Muscle layer of colon (tissue), 2 donors: ENCODE measurements at regions not wholly inside any gene's neighbourhood (a gene's known extent, or its start where the extent isn't known, plus 50 kb on each side); places are given as distances from the start of the nearest gene placed in this dataset.

ENCODE experiments used
- H3K27ac ChIP-seq: one replicate; pipeline ENCODE4 v1.7.0; 2013; ENCODE audit warnings: low read depth, mild to moderate bottlenecking, low read length, moderate library complexity
- H3K27me3 ChIP-seq, 2 donors: one replicate each; pipeline ENCODE4 v1.7.0; 2013; ENCODE audit warnings: low read length in 2 of 2, mild to moderate bottlenecking in 2 of 2; ENCODE audit not compliant: insufficient read depth in 2 of 2, control insufficient read depth in 1 of 2
- H3K36me3 ChIP-seq: one replicate; pipeline ENCODE4 v1.7.0; 2013; ENCODE audit warnings: mild to moderate bottlenecking, low read length; ENCODE audit not compliant: insufficient read depth
- H3K4me1 ChIP-seq: one replicate; pipeline ENCODE4 v1.7.0; 2013; ENCODE audit warnings: mild to moderate bottlenecking, low read length; ENCODE audit not compliant: insufficient read depth
- H3K4me3 ChIP-seq, 2 donors: one replicate each; pipeline ENCODE4 v1.7.0; 2013; ENCODE audit warnings: low read length in 2 of 2, low read depth in 1 of 2, mild to moderate bottlenecking in 1 of 2, moderate library complexity in 1 of 2
- H3K9ac ChIP-seq: one replicate; pipeline ENCODE4 v1.7.0; 2013; ENCODE audit warnings: low read length
- H3K9me3 ChIP-seq: one replicate; pipeline ENCODE4 v1.7.0; 2013; ENCODE audit warnings: mild to moderate bottlenecking, low read length
- donor health status: abdominal sarcoma.
- donor health status: Adenocarcinoma of cecum.

GRCh38 chr17:69735285-69735684, 320.8 kb downstream of the MAP2K6 start:
- Histone ChIP-seq H3K9me3 (no peaks in the 10 kb centered on the region), H3K36me3 (no peaks in the 10 kb centered on the region), H3K27ac (no peak overlapping the region)

GRCh38 chr17:69743091-69743490, 328.6 kb downstream of the MAP2K6 start:
- Histone ChIP-seq H3K4me3 (no peak overlapping the region), H3K9me3 (no peaks in the 10 kb centered on the region), H3K9ac (no peak overlapping the region), H3K4me1 (no peaks in the 10 kb centered on the region), H3K27me3 (no peaks in the 10 kb centered on the region), H3K27ac (no peak overlapping the region), H3K36me3 (no peaks in the 10 kb centered on the region)

More at GRCh38 chr17:69735285-69735684, 320.8 kb downstream of the MAP2K6 start:
- H3K4me3 ChIP-seq: no peak overlapping the region
- no peaks in the 10 kb centered on the region for H3K27me3 ChIP-seq
- peaks cover 15% of the 10 kb centered on the region for H3K4me1 ChIP-seq
- no peak overlapping the region for H3K9ac ChIP-seq

GRCh38 chr17:69744512-69745070, 330.1 kb downstream of the MAP2K6 start:
- Histone ChIP-seq H3K4me3 (no peak overlapping the region), H3K27me3 (no peaks in the 10 kb centered on the region), H3K4me1 (no peaks in the 10 kb centered on the region), H3K9me3 (no peaks in the 10 kb centered on the region), H3K36me3 (no peaks in the 10 kb centered on the region), H3K9ac (no peak overlapping the region), H3K27ac (no peak overlapping the region)

- Histone ChIP-seq H3K27me3 (no peaks in the 10 kb centered on the region), H3K27ac (no peak overlapping the region), H3K9me3 (no peaks in the 10 kb centered on the region), H3K4me3 (no peak overlapping the region), H3K36me3 (no peaks in the 10 kb centered on the region), H3K4me1 (no peaks in the 10 kb centered on the region), H3K9ac (no peak overlapping the region)
Observed at GRCh38 chr17:69749911-69750310, 325.1 kb upstream of the KCNJ16 start.

- Histone ChIP-seq H3K4me3 (no peak overlapping the region), H3K27me3 (no peaks in the 10 kb centered on the region), H3K27ac (no peak overlapping the region), H3K9ac (no peak overlapping the region), H3K9me3 (no peaks in the 10 kb centered on the region), H3K4me1 (peaks cover 7% of the 10 kb centered on the region), H3K36me3 (no peaks in the 10 kb centered on the region)
Observed at GRCh38 chr17:69757688-69758430, 317.2 kb upstream of the KCNJ16 start.

- Histone ChIP-seq H3K9ac (no peak overlapping the region), H3K27me3 (no peaks in the 10 kb centered on the region), H3K27ac (no peak overlapping the region), H3K9me3 (no peaks in the 10 kb centered on the region), H3K4me1 (peaks cover 7% of the 10 kb centered on the region), H3K4me3 (no peak overlapping the region), H3K36me3 (no peaks in the 10 kb centered on the region)
Observed at GRCh38 chr17:69760562-69760961, 314.5 kb upstream of the KCNJ16 start.

- no peak overlapping the region for H3K4me3 ChIP-seq
- peaks cover 7% of the 10 kb centered on the region for H3K4me1 ChIP-seq
- H3K36me3 ChIP-seq: no peaks in the 10 kb centered on the region
- H3K27ac ChIP-seq: no peak overlapping the region
- no peak overlapping the region for H3K9ac ChIP-seq
- no peaks in the 10 kb centered on the region for H3K9me3 ChIP-seq
- H3K27me3 ChIP-seq: no peaks in the 10 kb centered on the region
Observed at GRCh38 chr17:69761011-69761410, 314.0 kb upstream of the KCNJ16 start.

- Histone ChIP-seq H3K36me3 (no peaks in the 10 kb centered on the region), H3K4me3 (no peak overlapping the region), H3K9ac (no peak overlapping the region), H3K27ac (no peak overlapping the region), H3K27me3 (no peaks in the 10 kb centered on the region), H3K4me1 (peaks cover 7% of the 10 kb centered on the region), H3K9me3 (no peaks in the 10 kb centered on the region)
Observed at GRCh38 chr17:69761767-69762321, 313.2 kb upstream of the KCNJ16 start.

- Histone ChIP-seq H3K36me3 (no peaks in the 10 kb centered on the region), H3K27ac (no peak overlapping the region), H3K4me1 (peaks cover 7% of the 10 kb centered on the region)
Observed at GRCh38 chr17:69762359-69762758, 312.7 kb upstream of the KCNJ16 start.

GRCh38 chr17:69762766-69763165, 312.3 kb upstream of the KCNJ16 start:
- H3K27ac ChIP-seq: no peak overlapping the region
- H3K9me3 ChIP-seq: no peaks in the 10 kb centered on the region
- no peak overlapping the region for H3K9ac ChIP-seq
- H3K36me3 ChIP-seq: no peaks in the 10 kb centered on the region
- no peak overlapping the region for H3K4me3 ChIP-seq
- no peaks in the 10 kb centered on the region for H3K27me3 ChIP-seq
- H3K4me1 ChIP-seq: peaks cover 7% of the 10 kb centered on the region

More at GRCh38 chr17:69762359-69762758, 312.7 kb upstream of the KCNJ16 start:
- H3K9me3 ChIP-seq: no peaks in the 10 kb centered on the region
- no peak overlapping the region for H3K9ac ChIP-seq
- no peak overlapping the region for H3K4me3 ChIP-seq
- no peaks in the 10 kb centered on the region for H3K27me3 ChIP-seq

GRCh38 chr17:69763503-69763902, 311.5 kb upstream of the KCNJ16 start:
- no peaks in the 10 kb centered on the region for H3K9me3 ChIP-seq

More at GRCh38 chr17:69763503-69763902, 311.5 kb upstream of the KCNJ16 start:
- Histone ChIP-seq H3K27me3 (no peaks in the 10 kb centered on the region), H3K36me3 (no peaks in the 10 kb centered on the region), H3K27ac (no peak overlapping the region), H3K4me3 (no peak overlapping the region), H3K4me1 (peaks cover 7% of the 10 kb centered on the region), H3K9ac (no peak overlapping the region)
